Head of caudate nucleus (tissue), 42 donors: ENCODE measurements at regions not wholly inside any gene's neighbourhood (a gene's known extent, or its start where the extent isn't known, plus 50 kb on each side); places are given as distances from the start of the nearest gene placed in this dataset.

Experiments
- DNase-seq, 42 donors: peaks; one replicate each; pipeline versions ENCODE4 v3.0.0 to v3.0.0-alpha.2; 2020 to 2021; ENCODE audit warnings: mixed read lengths in 7 of 42
- intact Hi-C: fragments of 100-400 bp; cut with DNase I; formaldehyde crosslinking; loops from one replicate; pipeline ENCODE4 v1.15.0; 2022

DNA sequence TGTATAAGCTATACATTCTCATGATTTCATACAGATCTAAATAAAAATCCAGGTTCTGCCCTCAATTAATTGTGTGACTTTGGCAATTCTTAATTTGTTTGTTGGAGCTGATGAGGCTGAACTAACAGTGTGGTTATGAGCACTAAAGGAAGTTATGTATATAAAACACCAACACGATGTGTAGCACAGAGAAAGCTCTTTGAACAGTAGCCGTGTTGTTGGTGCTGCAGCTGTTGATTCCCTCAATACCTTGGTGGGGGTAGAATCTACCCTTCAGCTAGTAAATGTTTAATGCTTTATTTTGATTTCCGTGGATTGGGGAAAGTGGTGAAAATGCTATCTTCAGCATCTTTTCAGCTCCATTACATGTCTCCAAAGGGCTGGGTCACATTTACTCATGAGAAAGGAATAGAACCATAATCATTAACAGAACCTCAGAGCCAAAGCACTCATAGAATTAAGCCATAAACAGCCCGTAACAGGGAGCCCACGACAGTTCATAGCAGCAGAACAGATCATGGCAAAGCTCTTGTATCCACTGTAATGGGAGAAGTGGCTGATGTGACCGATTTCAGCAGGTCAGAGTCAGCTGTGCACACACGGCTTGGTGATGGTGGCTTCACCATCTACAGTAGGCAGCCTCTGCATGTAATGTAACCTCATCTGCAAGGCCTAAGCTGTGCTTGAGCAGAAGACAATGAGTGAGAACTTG lies 332.7 kb downstream of the DIRAS2 start:
- no peak for DNase-seq
- intact Hi-C loops: no loop called here

DNA sequence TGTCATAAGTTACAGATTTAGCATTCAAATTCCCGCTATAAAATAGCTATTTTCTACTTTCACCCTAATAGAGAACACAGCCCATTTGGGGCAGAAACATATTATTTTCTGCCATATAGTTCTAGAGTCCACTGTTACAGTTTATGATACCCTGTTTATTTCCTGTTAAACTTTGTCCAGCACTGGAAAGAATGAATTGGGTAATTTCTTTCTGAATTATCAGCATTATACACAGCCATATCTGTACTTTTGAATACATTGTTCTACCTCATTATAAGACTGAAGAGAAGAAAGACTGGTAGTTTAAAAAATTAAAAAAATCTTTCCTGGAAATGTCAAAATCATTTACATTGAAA lies 332.1 kb downstream of the DIRAS2 start:
- intact Hi-C loops: no loop called here
- no peak for DNase-seq

DNA sequence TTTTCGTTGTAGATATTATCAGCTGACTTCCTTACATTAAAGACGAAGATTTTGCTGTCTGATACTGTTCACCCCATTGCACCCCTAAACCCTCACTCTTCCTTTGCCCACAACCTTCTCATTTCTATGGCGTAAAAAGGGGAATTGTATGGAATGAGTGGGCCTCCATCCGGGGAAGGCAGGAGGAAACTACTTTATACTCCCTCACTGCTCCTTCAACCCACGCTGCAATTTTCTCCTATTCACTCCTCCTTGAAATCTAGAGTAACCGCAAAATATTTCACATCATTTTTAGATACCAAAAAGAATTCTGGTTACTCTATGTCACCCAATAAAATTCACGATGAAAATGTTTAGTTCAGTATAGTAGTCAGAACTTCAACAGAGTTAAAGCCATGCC lies 330.8 kb downstream of the DIRAS2 start:
- peak in 15 of 42 donors; percentile 8 to 70 (median 29) for DNase-seq
- intact Hi-C loops: no loop called here

DNA sequence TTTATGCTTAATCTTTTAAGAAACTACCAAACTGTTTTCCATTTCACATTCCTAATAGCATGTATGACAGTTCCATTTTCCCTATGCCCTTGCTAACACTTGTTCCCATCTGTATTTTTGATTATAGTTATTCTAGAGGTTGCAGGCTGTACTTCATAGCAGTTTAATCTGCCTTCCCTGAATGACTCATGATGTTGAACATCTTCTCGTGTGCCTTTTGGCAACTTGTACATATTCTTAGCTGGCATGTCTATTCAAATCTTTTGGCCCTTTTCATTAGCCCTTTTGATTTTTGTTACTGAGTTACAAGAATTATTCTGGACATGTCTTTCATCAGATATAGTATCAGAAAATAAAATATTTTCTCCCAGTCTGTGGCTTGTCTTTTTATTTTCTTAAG lies 320.3 kb downstream of the DIRAS2 start:
- no peak for DNase-seq

DNA sequence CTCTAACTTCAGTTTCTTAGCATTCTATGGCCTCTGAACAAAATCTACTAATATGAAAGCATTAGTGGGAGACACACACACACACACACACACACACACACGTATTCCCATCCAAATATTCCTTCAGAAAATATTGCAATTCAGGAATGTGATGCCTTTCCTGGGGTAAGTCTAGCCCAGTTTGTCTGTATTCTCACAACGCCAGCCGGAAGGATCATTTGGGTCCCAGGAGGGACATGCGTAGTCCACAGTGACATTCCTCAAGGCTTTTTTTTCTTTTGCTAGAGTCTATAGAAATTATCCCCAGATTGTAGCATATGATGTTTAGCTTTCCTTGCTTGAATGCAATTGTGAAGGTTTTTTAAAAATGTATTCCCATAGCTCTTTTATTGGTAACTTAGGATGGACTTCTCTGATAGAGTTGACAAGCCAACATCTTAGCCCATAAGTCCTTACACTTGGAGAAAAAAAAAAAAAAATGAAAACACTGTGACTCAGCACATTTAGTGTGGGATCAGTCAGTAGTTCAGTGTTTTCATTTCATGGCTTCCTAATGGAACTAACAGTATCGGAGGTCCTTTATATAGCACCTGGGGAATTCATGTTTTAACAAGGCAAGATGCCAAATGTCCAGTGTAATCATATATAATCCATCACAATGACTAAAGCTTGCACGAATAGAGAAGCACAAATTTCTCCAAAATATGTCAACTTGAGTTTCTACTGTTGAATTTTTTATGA lies 316.5 kb downstream of the DIRAS2 start:
- intact Hi-C loops: no loop called here
- DNase-seq: no peak

More for the DNA sequence above, 320.3 kb downstream of the DIRAS2 start:
- intact Hi-C loops: no loop called here

DNA sequence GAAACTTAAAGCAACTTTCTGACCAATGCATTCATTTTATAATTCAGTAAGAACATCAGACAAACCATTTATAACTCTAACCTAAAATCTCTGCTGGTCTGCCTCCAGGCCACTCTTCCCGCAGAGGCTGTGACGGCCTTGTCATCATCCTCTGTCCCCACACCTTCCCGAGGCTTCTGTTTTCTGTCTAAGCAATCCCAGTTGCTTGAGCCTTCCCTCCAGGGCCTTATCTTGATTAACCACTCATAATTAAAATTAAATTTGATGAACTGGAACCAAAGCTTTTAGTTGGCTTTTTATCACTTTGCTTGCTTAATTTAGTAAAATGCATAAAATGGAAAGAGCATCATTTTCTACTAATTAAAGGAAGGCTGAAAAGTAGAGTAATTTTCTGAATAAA lies 312.4 kb downstream of the DIRAS2 start:
- intact Hi-C loops: no loop called here
- no peak for DNase-seq

DNA sequence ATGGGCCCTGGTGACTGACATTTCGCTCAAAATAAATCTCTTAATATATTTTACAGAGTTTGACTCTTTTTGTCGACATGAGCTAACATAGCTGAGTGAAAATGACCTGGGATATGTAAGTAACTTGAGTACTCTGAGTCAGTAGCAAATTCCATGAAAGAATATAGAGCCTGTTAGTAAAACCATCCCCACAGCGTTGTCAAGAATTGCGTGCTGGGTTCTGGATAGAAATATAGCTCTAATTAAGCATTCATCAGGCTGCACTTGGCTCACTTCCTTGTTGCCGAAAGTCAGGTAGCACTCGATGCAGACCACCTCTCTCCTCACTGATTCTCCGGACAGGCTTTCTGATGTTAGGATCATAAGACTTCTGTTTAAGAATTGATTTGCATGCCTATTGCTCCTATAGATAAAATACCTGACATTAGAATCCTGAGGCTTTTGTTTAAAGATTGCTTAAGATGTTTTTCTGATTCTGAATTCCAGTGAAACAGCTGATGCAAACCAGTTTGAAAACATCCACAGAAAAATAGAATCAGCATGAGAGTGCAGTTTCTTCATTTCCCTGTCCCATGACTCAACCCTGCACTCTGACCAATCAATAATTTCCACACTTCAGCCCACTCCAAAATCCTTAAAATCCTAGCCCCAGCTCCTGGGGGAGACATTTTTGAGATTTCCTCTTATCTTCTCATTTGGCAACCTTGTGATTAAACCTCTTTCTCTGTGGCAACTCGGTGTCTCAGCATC lies 310.6 kb downstream of the DIRAS2 start:
- no peak for DNase-seq
- intact Hi-C loops: no loop called here

DNA sequence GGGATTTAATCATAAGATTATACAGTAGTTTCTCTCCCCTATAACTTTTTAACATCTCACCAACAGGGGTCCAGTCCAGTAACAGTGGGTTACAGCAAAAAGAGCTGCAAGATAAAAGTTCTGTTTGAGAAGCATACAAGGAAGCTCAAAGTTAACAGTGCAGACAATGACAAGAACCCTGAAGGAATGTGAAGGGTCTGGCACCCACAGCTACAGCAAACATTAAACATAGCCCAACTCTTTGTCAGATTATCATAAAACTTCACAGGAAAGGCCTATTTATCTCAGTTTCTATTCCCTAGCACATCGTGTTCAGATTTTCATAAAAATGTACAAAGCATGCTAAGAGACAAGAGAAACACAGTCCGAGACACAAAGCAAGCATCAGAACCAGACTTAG lies 309.4 kb downstream of the DIRAS2 start:
- DNase-seq: no peak
- intact Hi-C loops: no loop called here

DNA sequence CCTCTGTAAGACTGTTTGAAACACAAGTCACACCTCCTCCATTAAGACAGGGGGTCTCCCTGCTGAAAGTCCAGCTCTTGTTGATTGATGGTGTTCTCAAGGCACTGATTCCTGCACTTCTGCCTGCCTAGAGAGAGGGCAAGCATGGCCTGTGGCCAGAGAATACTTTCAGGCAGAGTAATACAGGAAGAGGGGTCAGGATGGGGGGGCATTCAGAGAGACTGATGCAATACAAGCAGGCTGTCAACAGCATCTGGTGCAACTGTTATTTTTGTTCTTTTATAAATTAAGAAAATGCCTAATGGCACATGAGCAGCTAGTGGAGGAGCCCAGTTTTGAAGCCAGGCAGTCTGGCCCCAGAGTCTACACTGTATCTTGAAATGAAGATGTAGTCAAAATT lies 302.2 kb downstream of the DIRAS2 start:
- DNase-seq: no peak
- intact Hi-C loops: no loop called here

DNA sequence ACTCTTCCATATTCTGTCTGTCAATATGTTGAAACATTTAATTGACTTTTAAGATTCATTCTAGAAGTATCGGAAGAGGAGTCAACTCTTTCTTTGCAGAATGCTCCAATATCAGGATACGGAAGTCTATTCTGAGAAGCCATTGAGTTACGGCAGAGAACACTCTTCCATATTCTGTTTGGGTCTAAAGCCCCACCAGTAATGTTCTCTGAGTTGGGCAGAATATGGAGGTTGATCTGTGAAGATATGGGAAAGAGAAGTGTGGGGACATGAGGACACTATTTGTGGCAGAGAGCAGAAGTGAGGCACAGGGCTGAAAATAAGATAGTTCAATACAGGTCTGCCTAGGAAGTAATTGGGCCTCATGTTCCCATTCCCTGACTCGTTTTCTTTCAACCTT lies 300.0 kb downstream of the DIRAS2 start:
- DNase-seq: no peak
- intact Hi-C loops: no loop called here

DNA sequence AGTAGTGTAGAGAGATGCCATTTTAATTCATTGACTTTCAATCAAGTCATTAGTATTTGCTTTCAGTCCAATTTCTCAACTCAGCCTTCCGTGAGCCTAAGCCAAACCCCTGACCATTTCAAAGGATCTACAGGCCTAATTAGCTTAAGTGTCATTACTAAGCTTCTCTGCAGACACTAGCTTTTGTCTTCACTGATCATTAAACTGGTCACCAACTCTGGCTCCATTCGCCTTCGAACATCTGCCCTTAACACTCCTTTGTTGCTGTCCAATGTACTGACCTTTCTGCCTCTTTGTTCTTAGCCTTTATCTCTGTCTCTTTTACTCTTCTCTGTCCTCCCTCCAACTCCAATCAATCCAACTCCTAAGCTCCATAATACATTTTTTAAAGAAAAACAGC lies 299.3 kb downstream of the DIRAS2 start:
- intact Hi-C loops: no loop called here
- no peak for DNase-seq

DNA sequence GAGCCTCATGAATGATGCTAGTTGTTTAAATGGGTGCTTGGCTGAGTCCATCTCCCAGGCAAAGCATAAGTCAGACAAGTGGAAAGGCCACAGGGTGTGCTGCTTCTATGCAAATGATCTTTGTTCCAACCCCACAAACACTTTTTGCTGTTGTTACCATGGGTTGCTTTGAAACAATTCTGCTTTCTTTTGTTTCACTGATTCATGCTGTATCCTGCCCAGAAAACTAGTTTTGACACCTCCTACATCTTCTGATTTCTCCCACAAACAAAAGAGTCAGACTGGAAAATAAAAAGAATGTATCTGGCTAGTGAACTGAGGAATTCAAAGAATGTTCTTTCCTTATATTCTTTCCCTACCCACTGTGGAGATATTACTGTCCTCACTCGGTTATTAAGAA lies 298.6 kb downstream of the DIRAS2 start:
- intact Hi-C loops: no loop called here
- no peak for DNase-seq

DNA sequence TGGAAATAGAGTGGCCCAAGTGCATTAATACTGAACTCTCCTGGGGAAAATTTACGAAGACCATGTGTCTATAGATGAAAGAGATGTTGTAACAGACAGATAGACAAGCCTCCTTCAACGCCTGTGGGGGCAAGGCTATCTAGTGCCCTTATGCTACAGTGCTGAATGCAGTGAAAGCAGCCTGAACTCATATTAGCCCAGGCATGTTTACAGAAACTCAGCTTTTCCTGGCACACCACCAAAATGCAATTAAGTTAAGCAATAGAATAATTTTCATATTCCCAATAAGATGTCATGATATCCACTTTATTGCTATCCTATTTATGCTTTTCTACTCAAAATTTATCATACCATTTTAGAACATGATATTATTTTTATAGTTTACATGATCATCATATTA lies 277.0 kb downstream of the DIRAS2 start:
- no peak for DNase-seq
- intact Hi-C loops: no loop called here

DNA sequence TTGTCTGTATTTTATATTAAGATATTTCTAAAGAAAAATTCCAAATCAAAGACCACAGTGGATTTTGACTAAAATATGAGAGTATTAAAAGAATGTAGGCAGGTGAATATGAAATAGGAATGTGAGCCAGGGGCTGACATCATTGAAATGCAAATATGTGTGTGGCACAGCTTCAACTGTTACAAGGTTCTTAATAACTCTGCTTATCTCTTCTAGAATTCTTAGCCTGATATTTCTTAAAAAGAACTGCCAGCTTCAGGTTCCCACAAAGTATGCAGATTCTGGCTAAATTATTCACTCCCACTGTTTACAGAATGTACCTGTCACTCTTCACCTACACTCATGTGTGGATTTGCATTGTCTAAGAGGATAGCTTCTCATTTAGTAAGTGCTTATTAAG lies 274.4 kb downstream of the DIRAS2 start:
- intact Hi-C loops: no loop called here
- peak in 11 of 42 donors; percentile 7 to 71 (median 22) for DNase-seq

DNA sequence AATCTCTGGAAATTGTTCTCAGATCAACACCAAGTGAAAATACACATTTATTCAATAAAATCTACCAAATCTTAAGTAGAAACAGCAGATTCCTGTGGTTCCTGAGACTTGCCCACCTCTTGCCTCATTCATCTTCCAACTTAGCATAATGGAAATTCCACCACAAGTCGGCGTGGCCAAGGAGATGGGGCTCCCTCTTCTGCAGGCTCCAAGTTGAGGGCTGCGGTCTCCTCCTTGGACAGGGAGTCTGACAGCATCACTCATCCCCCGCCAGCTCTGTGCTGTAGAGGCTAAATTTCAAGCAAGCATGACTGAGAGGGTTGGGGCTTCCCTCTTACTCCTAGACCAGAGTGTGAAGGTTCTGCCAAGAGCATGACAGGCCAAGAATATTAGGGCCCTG lies 273.7 kb downstream of the DIRAS2 start:
- intact Hi-C loops: no loop called here
- DNase-seq: no peak

DNA sequence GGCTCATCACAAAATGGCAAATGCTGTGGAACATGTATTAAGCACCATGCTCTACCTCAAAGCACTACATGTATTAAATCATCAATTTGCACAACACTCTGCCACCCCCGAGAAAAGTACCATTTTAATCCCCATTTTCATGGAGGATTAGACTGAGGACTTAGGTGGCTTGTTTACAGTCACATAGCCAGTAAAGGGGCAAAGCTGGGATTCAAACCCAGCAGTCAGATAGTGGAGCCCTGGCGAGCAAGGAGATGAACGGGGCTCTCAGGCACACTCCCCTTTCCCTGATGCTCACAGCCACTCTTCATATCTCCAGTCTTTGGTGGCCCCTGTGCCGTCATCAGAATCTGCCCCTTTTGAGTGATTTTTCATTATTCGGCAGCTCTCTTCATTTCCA lies 262.9 kb downstream of the DIRAS2 start:
- DNase-seq: no peak
- intact Hi-C loops: no loop called here

DNA sequence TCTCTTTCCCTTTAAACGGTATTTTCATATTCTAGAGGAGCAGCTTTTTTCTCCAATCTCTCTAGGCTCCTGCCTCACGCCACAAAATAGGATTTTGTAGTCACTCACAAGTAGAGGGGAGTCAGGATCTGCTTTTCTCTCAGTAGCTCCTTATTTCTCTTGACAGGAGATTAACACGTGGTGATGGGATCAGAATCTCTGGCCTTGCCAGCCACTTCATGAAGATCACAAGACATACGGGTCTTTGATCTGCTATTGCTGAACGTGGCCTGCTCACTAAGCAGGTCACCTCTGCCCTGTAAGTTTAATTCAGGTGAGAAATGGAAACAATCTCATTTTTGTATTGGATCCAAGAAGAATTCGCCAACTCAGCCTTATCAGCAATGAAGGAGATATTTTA lies 257.5 kb downstream of the DIRAS2 start:
- no peak for DNase-seq
- intact Hi-C loops: no loop called here

DNA sequence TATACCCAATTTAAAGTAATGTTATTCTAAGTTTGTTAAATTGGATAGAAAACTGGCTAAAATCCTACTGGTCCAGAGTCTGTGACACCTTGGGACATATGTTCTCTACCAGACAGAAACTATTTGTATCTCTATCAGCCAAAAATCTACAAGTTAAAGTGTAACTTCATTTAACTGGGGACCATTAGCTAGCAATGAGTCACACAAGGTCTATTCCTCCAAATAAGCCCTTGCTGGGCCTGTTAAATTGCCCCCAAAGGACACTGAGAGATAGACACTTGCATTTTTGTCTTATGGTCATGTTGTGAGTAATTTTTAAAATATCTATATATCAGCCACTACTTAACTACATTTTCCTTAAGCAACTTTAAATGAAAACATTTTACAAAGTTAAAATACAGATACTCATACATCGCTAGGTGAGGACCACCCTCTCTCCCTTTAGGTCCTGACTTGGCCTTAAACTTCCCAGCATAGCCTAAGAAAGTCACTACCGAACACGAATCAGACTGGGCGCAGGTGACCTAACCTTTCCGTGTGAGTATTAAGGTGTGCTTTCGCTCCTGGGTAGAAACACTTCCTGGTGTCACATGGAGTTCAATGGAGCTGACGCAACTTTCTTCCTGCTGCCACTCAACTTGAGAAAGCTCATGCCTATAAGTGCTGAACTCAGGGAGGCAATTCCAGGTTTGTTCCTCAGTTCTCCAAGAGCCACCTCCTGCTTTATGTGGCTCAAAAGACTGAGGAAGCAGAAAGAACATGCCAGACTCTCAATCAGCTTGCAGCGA lies 249.1 kb downstream of the DIRAS2 start:
- intact Hi-C loops: no loop called here
- no peak for DNase-seq

DNA sequence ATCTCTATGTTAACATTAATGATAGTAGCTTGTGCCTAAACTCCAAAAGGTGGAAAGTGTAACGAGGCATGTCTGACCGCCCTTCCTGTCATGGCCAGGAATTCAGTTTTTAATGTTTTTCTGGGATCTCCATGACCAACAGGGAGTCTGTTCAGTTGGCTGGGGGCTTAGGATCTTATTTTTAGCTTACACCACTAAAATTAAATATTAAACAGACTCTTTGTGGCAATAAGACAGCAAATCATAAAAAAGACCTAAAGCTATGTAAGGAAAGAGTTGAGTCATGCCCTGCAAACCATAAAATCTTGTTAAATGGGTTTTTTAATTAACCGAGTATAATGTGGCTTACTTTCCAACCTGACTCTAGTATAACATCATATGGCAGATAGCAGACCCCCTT lies 247.8 kb downstream of the DIRAS2 start:
- DNase-seq: no peak
- intact Hi-C loops: no loop called here

DNA sequence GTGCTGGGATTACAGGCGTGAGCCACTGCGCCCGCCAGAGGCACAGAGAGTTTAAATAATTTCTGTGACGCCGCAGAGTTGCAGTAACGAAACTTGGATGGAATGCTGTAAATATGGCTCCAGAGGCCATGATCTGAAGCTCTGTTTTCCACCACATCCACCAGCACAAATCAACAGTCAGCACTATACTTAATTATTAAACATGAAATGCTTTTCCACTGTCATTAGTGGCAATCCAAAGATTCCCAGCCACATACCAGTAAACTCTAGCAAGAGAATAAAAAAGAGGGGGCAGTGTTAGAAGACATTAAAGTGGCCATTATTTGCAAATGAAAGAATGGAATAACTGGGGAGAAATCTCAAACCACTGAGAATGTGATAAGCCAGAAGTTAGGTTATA lies 242.5 kb downstream of the DIRAS2 start:
- intact Hi-C loops: no loop called here
- no peak for DNase-seq
